Esophagus squamous epithelium (tissue), 4 donors: ENCODE measurements at regions not wholly inside any gene's neighbourhood (a gene's known extent, or its start where the extent isn't known, plus 50 kb on each side); places are given as distances from the start of the nearest gene placed in this dataset.

Experiments used
- POLR2A ChIP-seq, 4 donors: fragments of 450-650 bp; IDR thresholded peaks; one replicate each; pipeline ENCODE4 v1.6.1; 2017; ENCODE audit warnings: antibody characterized with exemption in 4 of 4, mild to moderate bottlenecking in 4 of 4, moderate library complexity in 3 of 4
- TF ChIP-seq, protein P1 (sequence below), 6 experiments: fragments of 450-650 bp in 4 of 6; fragments of 200-600 bp in 2 of 6; sonication (generic) in 2 of 6; IDR thresholded peaks; one replicate each; pipeline ENCODE4 v1.5.1; 2016 to 2019; ENCODE audit warnings: antibody characterized with exemption in 6 of 6, mild to moderate bottlenecking in 4 of 6, moderate library complexity in 4 of 6

DNA sequence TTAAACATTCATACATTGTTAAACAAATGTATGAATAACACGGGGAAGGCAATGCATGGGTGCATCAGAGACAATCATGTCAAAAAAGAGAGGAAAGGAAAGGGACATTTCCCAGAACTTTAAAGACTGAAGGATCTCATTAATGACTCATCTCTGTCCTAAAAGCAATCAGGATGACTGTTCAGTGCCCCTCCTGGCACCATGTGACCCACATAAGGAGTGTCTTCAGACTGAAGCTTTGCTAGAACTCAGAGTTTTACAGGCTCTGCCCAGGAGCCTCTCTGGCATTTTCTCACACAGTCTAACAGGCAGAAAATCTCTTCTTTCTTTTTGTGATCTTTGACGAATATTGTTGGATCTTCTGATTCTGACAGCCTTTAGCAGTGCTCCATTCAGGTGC is 315.3 kb downstream of the OTUD1 start:
- TF ChIP-seq, protein P1, sequence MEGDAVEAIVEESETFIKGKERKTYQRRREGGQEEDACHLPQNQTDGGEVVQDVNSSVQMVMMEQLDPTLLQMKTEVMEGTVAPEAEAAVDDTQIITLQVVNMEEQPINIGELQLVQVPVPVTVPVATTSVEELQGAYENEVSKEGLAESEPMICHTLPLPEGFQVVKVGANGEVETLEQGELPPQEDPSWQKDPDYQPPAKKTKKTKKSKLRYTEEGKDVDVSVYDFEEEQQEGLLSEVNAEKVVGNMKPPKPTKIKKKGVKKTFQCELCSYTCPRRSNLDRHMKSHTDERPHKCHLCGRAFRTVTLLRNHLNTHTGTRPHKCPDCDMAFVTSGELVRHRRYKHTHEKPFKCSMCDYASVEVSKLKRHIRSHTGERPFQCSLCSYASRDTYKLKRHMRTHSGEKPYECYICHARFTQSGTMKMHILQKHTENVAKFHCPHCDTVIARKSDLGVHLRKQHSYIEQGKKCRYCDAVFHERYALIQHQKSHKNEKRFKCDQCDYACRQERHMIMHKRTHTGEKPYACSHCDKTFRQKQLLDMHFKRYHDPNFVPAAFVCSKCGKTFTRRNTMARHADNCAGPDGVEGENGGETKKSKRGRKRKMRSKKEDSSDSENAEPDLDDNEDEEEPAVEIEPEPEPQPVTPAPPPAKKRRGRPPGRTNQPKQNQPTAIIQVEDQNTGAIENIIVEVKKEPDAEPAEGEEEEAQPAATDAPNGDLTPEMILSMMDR (IDR thresholded peaks at IDR 0.05): no peak
- no peak for TF ChIP-seq POLR2A (IDR thresholded peaks at IDR 0.05)
